ENCODE measurements at regions not wholly inside any gene's neighbourhood (a gene's known extent, or its start where the extent isn't known, plus 50 kb on each side); places are given as distances from the start of the nearest gene placed in this dataset.

DNA sequence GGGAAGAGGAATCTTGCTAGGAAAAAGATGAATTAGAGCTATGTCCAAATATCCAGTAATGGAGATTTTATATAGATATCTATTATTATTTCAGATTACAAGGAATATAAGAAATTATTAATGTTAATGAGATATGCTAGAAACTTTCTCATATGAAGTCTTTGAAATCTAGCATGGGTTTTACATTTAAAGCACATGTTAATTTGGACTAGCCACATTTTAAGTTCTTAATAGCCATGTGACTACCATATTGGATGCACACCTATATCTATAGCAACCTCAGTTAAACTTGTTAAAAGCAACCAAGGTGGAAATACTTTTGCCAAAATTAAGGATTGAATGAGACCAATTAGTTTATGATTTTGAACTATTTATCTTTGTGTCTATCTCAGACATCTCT, 86.7 kb upstream of the CNTNAP4 start:
- ATAC-seq: no peak

DNA sequence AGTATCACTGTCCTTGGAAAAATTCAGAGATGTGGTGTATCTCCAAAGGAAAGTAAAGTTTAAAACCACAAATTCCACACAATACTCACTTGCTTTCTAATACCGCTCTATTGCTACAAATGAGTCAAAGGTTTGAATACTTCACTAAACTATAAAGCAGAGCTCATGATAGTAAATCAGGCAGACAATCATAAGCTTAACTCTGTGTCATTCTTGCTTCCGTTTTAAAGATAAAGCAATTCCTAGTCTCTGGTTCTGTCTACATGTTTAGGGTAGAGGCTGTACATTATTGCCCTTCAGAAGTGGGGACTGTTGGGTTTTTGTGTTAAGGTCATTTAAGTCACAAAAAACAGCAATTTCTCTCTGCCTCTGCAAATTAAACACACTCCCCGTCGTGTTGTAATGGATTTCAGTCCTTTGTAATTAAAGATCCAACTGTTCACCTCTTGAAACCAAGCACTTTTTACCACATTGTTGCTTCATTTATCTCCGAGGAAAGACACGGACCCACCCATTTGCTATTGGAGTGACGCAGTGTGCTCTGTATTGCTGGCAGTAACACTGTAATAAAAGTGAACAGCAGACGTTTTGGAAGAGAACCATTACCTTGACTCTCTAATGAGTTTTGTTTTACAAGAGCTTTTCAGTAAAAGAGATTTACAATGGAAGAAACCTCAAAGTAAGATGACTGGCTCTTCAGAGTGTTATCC, 83.1 kb upstream of the CNTNAP4 start:
- ATAC-seq: no peak

DNA sequence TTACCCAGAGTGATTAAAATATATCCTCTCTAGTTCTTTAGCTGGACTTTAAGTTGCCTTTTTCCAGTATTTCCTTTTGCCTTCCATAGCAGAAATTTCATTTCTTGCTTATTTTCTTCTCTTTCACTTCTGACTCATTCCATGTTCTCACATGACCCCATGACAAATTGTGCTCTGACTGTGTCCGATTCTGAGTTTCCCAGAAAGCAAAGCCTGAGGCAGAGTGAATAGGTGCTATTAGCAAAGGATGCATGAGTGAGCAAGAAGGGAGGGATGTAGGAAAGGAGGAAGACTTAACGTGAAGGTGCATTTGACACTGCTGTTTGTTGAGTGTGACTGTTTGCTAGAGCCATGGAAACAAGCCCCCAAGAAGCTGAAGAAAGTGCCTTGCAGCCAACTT, 82.6 kb upstream of the CNTNAP4 start:
- ATAC-seq: no peak

DNA sequence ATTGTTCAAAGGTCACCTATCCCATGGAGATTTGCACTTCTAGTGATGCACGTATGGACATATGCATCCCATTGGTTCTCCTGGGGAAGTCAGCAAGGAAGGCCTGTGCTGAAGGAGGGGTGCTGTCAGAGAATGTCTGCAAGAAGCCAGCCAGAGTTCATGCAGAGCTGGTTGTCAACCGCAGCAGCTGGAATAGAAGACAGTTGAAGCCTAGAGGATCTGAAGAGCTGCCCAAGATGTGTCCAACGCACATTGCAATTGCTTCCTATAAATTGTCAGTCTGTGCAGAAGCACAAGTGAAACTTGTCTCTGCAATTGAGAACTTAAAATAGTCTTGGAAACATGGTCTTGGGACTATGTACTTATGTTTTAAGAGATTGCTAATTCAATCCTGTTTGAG, 82.1 kb upstream of the CNTNAP4 start:
- ATAC-seq: no peak

DNA sequence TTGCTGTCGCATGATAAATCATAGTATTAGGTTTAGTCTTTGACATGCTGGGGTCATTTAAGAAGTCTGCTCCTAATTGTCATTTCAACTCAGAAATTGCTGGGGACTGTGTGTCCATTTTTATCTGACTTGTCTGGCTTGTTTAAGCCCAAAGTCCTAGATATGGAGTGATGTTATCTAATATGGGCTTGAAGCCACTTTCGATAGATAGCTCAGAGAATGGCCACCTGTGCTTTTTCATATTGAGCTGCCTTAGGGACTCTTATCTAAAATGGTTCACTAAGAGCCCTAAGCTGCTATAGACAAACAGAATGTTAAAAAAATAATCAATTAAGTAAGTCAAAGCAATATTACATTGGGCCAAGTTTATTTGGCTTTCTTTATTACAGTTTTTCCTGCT, 81.6 kb upstream of the CNTNAP4 start:
- ATAC-seq: no peak

DNA sequence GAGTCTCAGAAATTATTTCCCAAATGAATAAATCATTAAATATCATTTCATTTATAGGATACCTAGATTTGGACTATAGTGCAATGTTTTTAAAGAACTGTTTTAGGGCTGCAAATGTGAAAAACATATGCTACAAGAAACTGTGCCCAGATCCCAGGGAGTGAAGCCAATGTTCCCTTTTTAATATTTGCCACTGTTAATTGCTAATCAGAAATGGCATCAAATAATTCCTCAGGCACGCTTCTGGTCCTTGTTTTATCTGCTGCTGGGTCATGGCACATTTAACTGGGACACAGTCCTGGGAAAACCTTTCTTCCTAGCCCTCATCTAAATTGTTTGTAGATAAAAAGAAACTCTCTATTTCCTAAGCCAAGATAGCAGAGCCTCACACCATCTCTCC, 79.3 kb upstream of the CNTNAP4 start:
- no peak for ATAC-seq

DNA sequence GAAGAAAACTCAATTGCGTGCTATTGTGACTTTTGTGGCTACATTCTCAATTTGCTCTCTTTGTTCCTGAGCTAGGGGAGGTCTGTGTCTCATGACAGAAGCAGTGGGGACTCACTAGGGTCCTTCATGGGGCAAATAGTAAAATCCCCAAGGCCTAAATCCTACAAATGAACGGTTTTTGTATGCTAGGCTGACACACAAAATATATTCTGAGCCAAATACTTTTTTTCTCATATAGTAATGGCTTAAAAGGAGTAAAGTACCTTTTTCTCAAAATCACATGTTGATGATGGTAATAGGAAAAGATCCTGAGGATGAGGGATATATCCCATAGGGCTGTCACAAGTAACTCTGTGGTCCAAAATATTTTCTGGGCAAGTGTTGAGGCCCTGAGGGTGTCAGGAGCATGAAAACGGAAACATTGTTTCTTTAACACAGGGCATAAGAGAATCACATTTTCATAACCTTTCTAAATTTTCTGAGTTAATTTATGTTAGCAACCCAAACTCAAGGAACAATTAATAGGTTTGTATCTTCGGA, 77.5 kb upstream of the CNTNAP4 start:
- ATAC-seq: no peak

DNA sequence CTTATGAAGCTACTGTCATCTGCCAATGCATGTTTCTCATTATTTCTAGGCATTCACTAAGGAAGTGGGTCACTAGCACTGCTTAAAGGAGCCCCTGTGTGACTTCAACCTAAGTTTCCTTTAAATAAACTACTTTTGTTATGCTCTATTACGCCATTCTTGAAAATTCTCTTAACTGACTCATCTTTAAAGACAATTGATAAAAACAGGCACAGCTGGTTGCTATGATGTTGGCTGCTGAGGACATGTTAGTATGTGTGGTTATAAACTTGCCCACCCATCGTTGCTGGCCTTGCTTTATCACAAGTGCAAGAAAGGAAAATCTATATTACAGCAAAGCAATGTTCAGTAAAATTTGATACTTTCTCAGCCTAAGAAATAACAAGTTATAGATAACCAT, 75.8 kb upstream of the CNTNAP4 start:
- no peak for ATAC-seq

DNA sequence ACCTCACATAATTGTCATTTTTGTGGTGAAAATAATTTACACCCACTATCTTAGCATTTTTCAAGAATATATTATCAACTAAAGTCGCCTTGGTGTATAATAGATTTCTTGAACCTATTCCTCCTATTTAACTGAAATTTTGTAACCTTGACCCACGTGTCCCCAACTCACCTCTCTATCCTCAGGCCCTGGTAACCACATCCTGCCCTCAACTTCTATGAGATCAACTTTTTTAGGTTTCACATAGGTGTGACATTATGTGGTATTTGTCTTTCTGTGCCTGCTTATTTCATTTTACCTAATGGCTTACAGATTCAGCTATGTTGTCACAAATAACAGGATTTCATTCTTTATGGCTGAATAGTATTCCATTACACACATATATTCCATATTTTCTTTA, 73.0 kb upstream of the CNTNAP4 start:
- ATAC-seq: no peak

DNA sequence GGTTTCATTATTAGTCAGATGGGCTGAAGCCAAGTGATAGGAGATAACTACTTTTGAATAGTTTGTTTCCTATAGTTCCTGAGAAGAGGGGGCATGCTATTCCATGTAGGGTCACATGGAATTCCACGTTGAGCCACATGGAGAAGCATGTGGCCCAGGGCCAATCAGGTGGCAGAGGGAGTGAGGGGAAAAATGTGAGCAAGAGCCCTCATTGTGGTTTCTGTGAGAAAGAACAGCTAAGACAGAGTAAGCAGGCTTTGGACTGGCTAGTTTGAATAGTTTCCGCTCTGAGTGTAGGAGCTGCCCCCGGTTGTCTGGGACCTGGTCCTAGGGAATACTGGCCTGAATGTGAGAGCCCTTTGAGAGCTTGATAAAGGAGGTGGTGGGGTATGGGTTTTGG, 69.9 kb upstream of the CNTNAP4 start:
- no peak for ATAC-seq

DNA sequence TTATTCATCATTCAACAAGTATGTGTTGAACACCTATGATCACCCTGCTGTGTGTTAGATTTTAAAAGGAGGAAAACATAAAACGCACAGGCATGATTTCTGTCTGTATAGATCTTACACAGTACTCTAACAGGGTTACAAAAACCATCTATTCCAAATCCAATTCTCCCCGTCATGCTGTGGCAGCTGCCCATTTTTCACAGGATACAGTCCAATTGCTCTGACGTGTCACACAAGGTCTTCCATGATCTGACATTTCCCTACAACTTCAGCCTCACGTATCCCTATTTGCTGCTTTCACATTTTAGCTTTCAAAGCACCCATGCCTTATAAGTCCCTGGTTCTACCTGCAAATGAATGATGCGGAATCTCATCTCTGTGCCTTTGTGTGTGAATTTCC, 67.0 kb upstream of the CNTNAP4 start:
- no peak for ATAC-seq

DNA sequence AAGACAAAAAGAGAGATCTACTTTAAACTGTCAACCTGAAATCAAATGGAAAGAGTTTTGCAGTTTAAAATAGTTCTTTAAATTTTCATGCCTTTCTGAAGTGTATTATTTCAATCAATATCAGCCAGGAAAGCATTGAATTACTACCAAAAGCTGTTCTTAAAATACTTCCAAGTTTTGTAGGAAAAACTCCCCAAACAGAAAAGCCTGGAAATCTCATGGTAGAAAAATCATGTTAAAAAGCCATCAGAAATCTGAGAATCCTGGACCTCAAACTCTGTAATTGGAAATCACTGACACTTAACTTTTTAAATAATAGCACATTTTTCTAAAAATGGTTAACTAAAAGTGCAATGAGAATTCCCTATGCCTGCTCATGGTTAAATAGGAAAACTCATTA, 63.3 kb upstream of the CNTNAP4 start:
- no peak for ATAC-seq

DNA sequence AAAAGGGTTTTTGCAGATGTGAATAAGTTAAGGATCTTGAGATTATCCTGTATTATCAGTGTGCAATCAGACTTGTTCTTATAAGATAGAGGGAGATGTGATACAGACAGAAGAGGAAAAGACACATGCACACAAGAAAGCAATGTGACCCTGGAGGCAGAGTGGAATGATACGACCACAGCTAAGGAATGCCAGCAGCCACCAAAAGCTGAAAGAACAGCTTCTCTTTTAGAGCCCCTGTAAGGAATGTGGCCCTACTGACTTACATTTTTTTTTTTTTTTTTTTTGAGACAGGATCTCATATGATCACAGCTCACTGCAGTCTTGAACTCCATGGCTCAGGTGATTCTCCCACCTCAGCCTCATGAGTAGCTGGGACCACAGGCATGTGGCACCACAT, 62.3 kb upstream of the CNTNAP4 start:
- ATAC-seq: no peak

DNA sequence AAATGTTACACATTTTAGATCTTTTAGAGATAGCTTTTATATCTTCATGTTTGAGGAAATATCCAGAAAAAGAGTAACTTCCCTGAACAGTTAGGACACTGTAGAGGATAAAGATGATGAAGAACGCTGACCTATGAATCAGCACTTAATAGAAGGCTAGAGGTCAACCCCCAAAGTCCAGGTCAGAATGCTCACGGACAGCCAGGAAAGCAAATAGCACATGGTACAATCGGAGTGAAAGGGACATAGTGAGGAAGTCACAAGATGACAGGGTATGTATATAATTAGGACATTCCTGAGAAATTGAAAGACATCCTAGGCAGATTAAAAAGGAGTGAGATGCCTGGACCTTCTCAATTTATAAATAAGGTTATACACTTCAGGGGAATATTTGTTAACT, 55.1 kb upstream of the CNTNAP4 start:
- ATAC-seq: no peak

DNA sequence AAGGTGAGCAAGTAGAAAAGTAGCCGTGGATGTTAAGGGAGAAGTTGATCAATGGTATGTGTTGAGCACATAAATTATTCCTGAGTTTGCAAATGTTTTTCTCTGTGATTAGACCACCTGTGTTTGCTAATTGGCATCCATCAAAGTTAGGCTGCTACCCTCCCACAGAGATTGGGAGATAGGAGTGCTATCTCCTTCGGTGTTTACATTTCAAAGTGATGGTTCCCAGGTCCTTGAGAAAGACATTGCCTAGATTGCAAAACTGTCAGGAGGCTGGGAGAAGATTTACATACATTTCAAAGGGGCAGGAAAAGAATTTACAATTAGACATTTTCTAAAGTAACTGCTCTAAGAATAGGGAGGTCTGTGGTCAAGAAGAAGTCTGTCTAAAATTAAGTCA, 54.3 kb upstream of the CNTNAP4 start:
- no peak for ATAC-seq

DNA sequence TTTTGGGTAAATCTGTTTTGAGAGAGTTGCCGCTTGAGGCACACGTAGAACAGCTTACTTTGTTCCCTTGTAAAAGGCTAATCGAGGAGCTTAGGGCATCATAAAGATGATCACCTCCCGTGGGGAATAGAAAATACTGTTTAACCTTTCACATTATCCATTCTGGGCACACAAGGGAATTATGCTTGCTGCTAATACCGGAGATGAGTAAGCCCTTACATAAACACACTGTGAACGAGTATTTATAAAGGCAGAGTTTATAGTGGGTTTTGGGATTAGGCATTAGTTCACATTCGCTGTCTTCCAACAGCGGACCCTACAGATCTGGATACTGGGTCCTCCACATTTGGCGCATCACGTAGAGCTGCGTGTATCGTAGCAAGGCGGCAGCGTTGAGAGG, 51.2 kb upstream of the CNTNAP4 start:
- no peak for ATAC-seq

DNA sequence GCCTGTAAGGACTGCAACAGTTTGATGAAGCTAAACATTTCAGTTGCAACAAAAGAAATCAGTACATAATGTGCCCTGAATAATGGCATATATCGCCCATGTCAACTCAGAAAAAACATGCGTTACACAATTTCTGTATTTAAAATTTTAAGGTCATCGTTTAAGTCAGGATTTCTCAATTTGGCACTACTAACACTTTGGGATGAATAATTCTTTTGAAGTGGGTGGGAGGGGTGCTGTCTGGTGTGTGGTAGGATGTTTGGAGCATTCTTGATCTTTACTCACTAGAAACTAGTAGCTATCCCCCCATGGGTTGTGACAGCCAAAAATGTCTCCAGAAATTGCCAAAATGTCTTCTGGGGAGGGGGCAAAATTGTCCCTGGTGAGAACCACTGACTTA, 50.7 kb upstream of the CNTNAP4 start:
- no peak for ATAC-seq

Data from activated CD4-positive, CD25-positive, alpha-beta regulatory T cell treated with anti-CD3 and anti-CD28 coated beads, Interleukin-2, amount 50 U/mL, for 24 hours (primary cell).